ENCODE measurements at regions not wholly inside any gene's neighbourhood (a gene's known extent, or its start where the extent isn't known, plus 50 kb on each side); places are given as distances from the start of the nearest gene placed in this dataset.

- Histone ChIP-seq H3K4me2 (no peak overlapping the region), H3K4me3 (no peak overlapping the region), H3K4me1 (peaks cover 9% of the 10 kb centered on the region; the same call in 2 of the 3 replicates), H3K27ac (no peak overlapping the region), H3K9me3 (no peaks in the 10 kb centered on the region)
- CTCF ChIA-PET, result no interaction called here
- ATAC-seq, result no peak
- FAIRE-seq, result no peak
- POLR2A ChIA-PET, result no interaction called here
- 54% methylated on average over 6 of the region's 6 CpGs for WGBS (ENCODE audit: missing lambda C conversion rate)
- TF ChIP-seq NFE2L2 (conservative IDR thresholded peaks at IDR 0.05; ENCODE audit: low read length) (no peak), CBX8 (IDR thresholded peaks at IDR 0.05) (no peak), USF2 (IDR thresholded peaks at IDR 0.05) (no peak), EP300 (IDR thresholded peaks at IDR 0.05) (no peak), ZSCAN20 (CRISPR knock-in tag; IDR thresholded peaks at IDR 0.05) (no peak), RAD21 (conservative IDR thresholded peaks at IDR 0.05 in 1 of 2, IDR thresholded peaks at IDR 0.05 in 1 of 2) (no peak), HOXB5 (CRISPR knock-in tag; IDR thresholded peaks at IDR 0.05) (no peak)
- no peak for DNase-seq (ENCODE audit: low read depth in 1 of 2, low spot score in 1 of 2)
These were observed 100.1 kb upstream of the FAM20C start for GRCh38 chr7:92231-92674.

GRCh38 chr7:92888-93672 is 99.3 kb upstream of the FAM20C start:
- Histone ChIP-seq H3K4me2 (no peak overlapping the region), H3K4me1 (peaks cover 9% of the 10 kb centered on the region; the same call in 2 of the 3 replicates), H3K27ac (no peak overlapping the region), H3K4me3 (no peak overlapping the region), H3K9me3 (0 out of 3 replicates have a peak, but pooled peaks cover 2% of the 10 kb centered on the region)
- ChIA-PET POLR2A (no interaction called here), CTCF (no interaction called here)
- ATAC-seq (no peak), FAIRE-seq (no peak), DNase-seq (ENCODE audit: low read depth in 1 of 2, low spot score in 1 of 2) (no peak)
- no peak for TF ChIP-seq JUNB (IDR thresholded peaks at IDR 0.05)
- no peak for TF ChIP-seq CEBPB (IDR thresholded peaks at IDR 0.05)
- TF ChIP-seq E2F6 (IDR thresholded peaks at IDR 0.05; ENCODE audit: borderline replicate concordance, low read depth), result no peak
- no peak for TF ChIP-seq ZFP36 (IDR thresholded peaks at IDR 0.05; ENCODE audit: borderline replicate concordance, partially characterized antibody)
- no peak for TF ChIP-seq JUN (IDR thresholded peaks at IDR 0.05)
- no peak for TF ChIP-seq HOXA7 (CRISPR knock-in tag; IDR thresholded peaks at IDR 0.05)
- no peak for TF ChIP-seq ATOH8 (CRISPR knock-in tag; IDR thresholded peaks at IDR 0.05; ENCODE audit: low read depth)
- no peak for TF ChIP-seq CBX2 (IDR thresholded peaks at IDR 0.05; ENCODE audit: borderline replicate concordance, low read depth)
- no peak for TF ChIP-seq ESRRA (IDR thresholded peaks at IDR 0.05; ENCODE audit: borderline replicate concordance, low read length)
- no peak for TF ChIP-seq FOSL2 (IDR thresholded peaks at IDR 0.05)
- TF ChIP-seq FOSL2 (CRISPR knock-in tag; IDR thresholded peaks at IDR 0.05), result no peak
- no peak for TF ChIP-seq RFX5 (IDR thresholded peaks at IDR 0.05)
- TF ChIP-seq MAFK (IDR thresholded peaks at IDR 0.05; ENCODE audit: partially characterized antibody), result no peak
- TF ChIP-seq RARB (CRISPR knock-in tag; IDR thresholded peaks at IDR 0.05), result no peak
- no peak for TF ChIP-seq EP300 (IDR thresholded peaks at IDR 0.05)
- no peak for TF ChIP-seq POLR2AphosphoS2 (conservative IDR thresholded peaks at IDR 0.05; ENCODE audit: low read length)
- no peak for TF ChIP-seq HDAC2 (IDR thresholded peaks at IDR 0.05)
- 76% methylated on average over 19 of the region's 27 CpGs for WGBS (ENCODE audit: missing lambda C conversion rate)

GRCh38 chr7:94251-94801 is 98.0 kb upstream of the FAM20C start:
- POLR2A ChIA-PET, result no interaction called here
- H3K9me3 ChIP-seq, result 0 out of 3 replicates have a peak, but pooled peaks cover 2% of the 10 kb centered on the region
- no peak overlapping the region for H3K27ac ChIP-seq
- peaks cover 7% of the 10 kb centered on the region; the same call in 2 of the 3 replicates for H3K4me1 ChIP-seq
- no peak for DNase-seq (ENCODE audit: low read depth in 1 of 2, low spot score in 1 of 2)
- CTCF ChIA-PET, result no interaction called here
- H3K4me2 ChIP-seq, result no peak overlapping the region
- H3K4me3 ChIP-seq, result no peak overlapping the region
- no peak for FAIRE-seq
- WGBS (ENCODE audit: missing lambda C conversion rate), result 59% methylated on average over 6 of the region's 6 CpGs
- TF ChIP-seq CHD2 (IDR thresholded peaks at IDR 0.05; ENCODE audit: low read length, partially characterized antibody) (no peak), CTCF (IDR thresholded peaks at IDR 0.05) (no peak), POLR2AphosphoS2 (conservative IDR thresholded peaks at IDR 0.05; ENCODE audit: low read length) (no peak), HDAC2 (IDR thresholded peaks at IDR 0.05) (no peak), ZSCAN20 (CRISPR knock-in tag; IDR thresholded peaks at IDR 0.05) (no peak), MAZ (IDR thresholded peaks at IDR 0.05; ENCODE audit: borderline replicate concordance, low read depth, low read length) (no peak), BCL3 (IDR thresholded peaks at IDR 0.05) (no peak), CBX8 (IDR thresholded peaks at IDR 0.05) (no peak), HOXA7 (CRISPR knock-in tag; IDR thresholded peaks at IDR 0.05) (no peak)
- ATAC-seq, result no peak
